Bronchial epithelial cell (primary cell): ENCODE measurements at regions not wholly inside any gene's neighbourhood (a gene's known extent, or its start where the extent isn't known, plus 50 kb on each side); places are given as distances from the start of the nearest gene placed in this dataset.

Experiments
- DNase-seq: peaks from one replicate; pipeline ENCODE4 v3.0.0-alpha.2; 2010; ENCODE audit warnings: low read depth
- FAIRE-seq: peaks from 2 replicates; lab custom pipeline; 2011; peaks lifted over from hg19 to GRCh38; lab: Jason Lieb, UNC
- H3K27me3 ChIP-seq: 2 replicates; pipeline ENCODE4 v1.5.1; 2011; ENCODE audit warnings: low read length; ENCODE audit not compliant: control insufficient read depth, insufficient read depth
- H3K36me3 ChIP-seq: 2 replicates; pipeline ENCODE4 v1.5.1; 2011; ENCODE audit warnings: low read length; ENCODE audit not compliant: control insufficient read depth, insufficient read depth
- H3K4me3 ChIP-seq: 2 replicates; pipeline ENCODE4 v1.5.1; 2011; ENCODE audit warnings: mild to moderate bottlenecking, low read depth, low read length, control low read depth
- TF ChIP-seq, protein P1 (sequence below): IDR thresholded peaks from 2 replicates; pipeline ENCODE4 v1.5.1; 2011; ENCODE audit warnings: mild to moderate bottlenecking, moderate library complexity, low read length, control low read depth, inconsistent platforms; ENCODE audit not compliant: insufficient read depth, severe bottlenecking

DNA sequence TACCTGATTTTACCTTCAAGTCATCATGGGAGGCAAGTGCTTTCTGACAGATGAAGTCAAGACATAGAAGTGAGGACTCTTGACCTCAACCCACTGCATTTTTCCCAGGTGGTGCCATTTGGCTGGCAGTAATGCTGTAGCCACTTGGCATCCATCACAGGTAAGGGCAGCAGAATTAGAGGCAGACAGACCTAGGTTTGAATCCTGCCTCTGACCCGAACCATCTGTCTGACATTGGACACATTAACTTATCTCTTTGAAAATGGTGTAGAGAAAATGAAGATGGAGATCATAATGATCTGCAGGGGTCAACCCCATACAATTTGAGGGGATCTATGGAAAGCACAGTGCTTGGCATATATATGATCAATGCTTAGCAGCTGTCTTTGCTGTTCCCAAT, 505.5 kb downstream of the NPIPA7 start:
- FAIRE-seq = no peak
- no peaks in the 10 kb centered on the region for H3K36me3 ChIP-seq
- TF ChIP-seq, protein P1, sequence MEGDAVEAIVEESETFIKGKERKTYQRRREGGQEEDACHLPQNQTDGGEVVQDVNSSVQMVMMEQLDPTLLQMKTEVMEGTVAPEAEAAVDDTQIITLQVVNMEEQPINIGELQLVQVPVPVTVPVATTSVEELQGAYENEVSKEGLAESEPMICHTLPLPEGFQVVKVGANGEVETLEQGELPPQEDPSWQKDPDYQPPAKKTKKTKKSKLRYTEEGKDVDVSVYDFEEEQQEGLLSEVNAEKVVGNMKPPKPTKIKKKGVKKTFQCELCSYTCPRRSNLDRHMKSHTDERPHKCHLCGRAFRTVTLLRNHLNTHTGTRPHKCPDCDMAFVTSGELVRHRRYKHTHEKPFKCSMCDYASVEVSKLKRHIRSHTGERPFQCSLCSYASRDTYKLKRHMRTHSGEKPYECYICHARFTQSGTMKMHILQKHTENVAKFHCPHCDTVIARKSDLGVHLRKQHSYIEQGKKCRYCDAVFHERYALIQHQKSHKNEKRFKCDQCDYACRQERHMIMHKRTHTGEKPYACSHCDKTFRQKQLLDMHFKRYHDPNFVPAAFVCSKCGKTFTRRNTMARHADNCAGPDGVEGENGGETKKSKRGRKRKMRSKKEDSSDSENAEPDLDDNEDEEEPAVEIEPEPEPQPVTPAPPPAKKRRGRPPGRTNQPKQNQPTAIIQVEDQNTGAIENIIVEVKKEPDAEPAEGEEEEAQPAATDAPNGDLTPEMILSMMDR = no peak
- H3K27me3 ChIP-seq = no peaks in the 10 kb centered on the region
- no peak for DNase-seq
- no peak overlapping the region for H3K4me3 ChIP-seq

DNA sequence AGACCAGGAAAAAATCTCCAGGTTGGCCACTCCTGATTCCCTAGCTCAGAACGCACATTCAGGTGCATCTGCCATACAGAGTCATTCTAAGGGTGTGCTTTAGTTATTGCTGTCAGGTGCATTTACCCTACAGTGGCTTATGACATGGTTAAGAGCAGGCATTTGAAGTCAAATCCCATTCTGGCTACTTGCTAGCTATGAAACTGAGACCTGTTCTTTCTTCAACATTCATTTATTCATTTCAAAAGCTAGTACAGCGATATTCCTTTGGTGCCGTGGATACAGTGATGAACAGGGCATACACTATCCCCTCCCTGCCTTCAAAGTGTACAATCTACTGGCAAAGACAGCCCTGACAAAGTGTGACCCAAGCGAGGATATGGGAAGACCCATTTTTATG, 508.3 kb downstream of the NPIPA7 start:
- no peaks in the 10 kb centered on the region for H3K27me3 ChIP-seq
- H3K4me3 ChIP-seq = no peak overlapping the region
- FAIRE-seq (no peak), DNase-seq (no peak)
- H3K36me3 ChIP-seq = no peaks in the 10 kb centered on the region
- TF ChIP-seq, protein P1 = no peak

DNA sequence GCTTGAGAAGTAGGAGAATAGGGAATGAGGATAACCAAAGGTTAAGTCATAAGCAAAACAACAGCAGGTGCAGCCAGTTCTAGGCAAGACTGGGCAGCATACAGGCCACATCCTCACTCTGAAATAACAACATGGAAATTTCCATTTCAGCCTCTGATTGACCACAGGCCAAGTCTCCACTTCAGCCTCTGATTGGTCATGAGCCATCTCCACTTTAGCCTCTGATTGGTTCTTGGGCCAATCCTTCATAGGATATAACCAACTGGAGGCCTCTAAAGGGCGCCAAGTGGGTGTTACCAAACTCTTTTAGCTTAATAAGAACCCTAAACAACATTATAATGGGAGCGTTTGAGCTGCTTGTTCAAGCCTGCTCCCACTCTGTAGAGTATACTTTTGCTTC, 512.0 kb downstream of the NPIPA7 start:
- DNase-seq (no peak), FAIRE-seq (no peak)
- H3K27me3 ChIP-seq = no peaks in the 10 kb centered on the region
- no peaks in the 10 kb centered on the region for H3K36me3 ChIP-seq
- no peak overlapping the region for H3K4me3 ChIP-seq
- TF ChIP-seq, protein P1 = no peak

DNA sequence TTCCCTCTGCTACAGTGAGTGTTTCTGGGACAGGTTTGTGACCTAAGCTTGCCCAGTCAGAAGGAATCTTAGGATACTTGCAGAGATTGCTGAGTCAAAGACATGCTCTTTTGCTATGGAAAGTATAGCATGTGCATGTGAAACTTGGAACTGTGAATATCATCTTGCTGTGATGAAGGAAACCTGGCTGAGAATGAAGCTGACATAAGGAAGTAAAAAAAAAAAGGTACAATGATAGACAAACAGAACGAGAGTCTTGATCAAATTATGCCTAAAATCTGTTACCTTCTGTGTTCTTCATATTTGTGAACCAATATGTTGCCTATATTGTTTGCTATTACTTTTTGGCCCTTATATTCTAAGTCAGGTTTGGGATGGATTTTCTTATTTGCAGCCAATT, 525.7 kb downstream of the NPIPA7 start:
- Histone ChIP-seq H3K27me3 (no peaks in the 10 kb centered on the region), H3K4me3 (no peak overlapping the region), H3K36me3 (no peaks in the 10 kb centered on the region)
- DNase-seq (no peak), FAIRE-seq (no peak)
- TF ChIP-seq, protein P1 = no peak

DNA sequence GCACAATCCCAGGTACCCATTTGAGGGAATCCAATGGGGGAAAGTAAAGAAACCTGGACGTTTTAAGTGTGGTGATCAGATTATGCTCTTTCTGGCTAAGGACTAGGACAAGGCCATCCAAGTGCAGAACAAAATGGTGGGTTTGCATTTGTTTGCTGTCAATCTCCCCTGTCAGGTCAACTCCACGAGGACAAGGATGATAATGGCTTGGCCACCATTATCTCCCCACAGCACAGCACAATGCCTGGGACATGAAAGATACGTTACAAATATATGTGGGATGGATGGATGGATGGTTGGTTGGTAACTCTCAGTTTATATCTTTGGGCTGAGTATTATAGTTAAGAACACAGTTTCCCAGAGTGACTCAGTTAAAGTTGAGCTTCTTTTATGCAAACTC, 526.9 kb downstream of the NPIPA7 start:
- TF ChIP-seq, protein P1 = no peak
- H3K36me3 ChIP-seq = no peaks in the 10 kb centered on the region
- DNase-seq (no peak), FAIRE-seq (no peak)
- no peak overlapping the region for H3K4me3 ChIP-seq
- no peaks in the 10 kb centered on the region for H3K27me3 ChIP-seq

DNA sequence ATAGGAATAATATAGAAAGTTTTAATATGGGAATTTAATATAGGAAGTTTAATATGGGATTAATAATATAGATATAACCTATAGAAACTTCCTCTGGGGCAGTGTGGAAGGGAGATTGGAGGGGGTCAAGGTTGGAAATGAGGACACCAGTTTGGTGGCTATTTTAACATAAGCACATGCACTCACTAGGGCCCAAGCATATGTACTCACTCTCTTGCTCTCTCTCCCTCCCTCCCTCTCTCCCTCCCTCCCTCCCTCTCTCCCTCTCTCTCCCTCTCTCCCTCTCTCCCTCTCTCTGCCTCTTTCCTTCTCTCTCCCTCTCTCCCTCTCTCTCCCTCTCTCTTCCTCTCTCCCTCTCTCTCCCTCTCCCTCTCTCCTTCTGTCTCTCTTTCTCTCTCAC, 528.1 kb downstream of the NPIPA7 start:
- FAIRE-seq (no peak), DNase-seq (no peak)
- Histone ChIP-seq H3K36me3 (no peaks in the 10 kb centered on the region), H3K27me3 (no peaks in the 10 kb centered on the region), H3K4me3 (no peak overlapping the region)
- TF ChIP-seq, protein P1 = no peak
